ENCODE measurements at regions not wholly inside any gene's neighbourhood (a gene's known extent, or its start where the extent isn't known, plus 50 kb on each side); places are given as distances from the start of the nearest gene placed in this dataset.
"Not testable (repeated sequence)": the region's sequence is repeated elsewhere in the genome, so short reads cannot be mapped to it uniquely, and the experiment has no call there.

- DNase-seq: no peak
Measured at GRCh38 chr7:110417611-110418010, 673.3 kb upstream of the LRRN3 start.

- no peak for DNase-seq
Measured at GRCh38 chr7:110418659-110419280, 672.2 kb upstream of the LRRN3 start.

- no peak for DNase-seq
Measured at GRCh38 chr7:110420788-110421187, 670.1 kb upstream of the LRRN3 start.

- no peak for DNase-seq
Measured at GRCh38 chr7:110421490-110422241, 669.3 kb upstream of the LRRN3 start.

GRCh38 chr7:110432061-110432553 is 658.8 kb upstream of the LRRN3 start:
- DNase-seq: no peak

- DNase-seq: not testable (repeated sequence)
Measured at GRCh38 chr7:110438926-110439325, 652.0 kb upstream of the LRRN3 start.

GRCh38 chr7:110442381-110442837 is 648.5 kb upstream of the LRRN3 start:
- no peak for DNase-seq

GRCh38 chr7:110446658-110447057 is 644.3 kb upstream of the LRRN3 start:
- no peak for DNase-seq

GRCh38 chr7:110448918-110449317 is 642.0 kb upstream of the LRRN3 start:
- no peak for DNase-seq

GRCh38 chr7:110454713-110455112 is 636.2 kb upstream of the LRRN3 start:
- DNase-seq: no peak

GRCh38 chr7:110461621-110462020 is 629.3 kb upstream of the LRRN3 start:
- DNase-seq: no peak

GRCh38 chr7:110470420-110470819 is 620.5 kb upstream of the LRRN3 start:
- DNase-seq: no peak

- not testable (repeated sequence) for DNase-seq
Measured at GRCh38 chr7:110472419-110472818, 618.5 kb upstream of the LRRN3 start.

- no peak for DNase-seq
Measured at GRCh38 chr7:110480964-110481363, 610.0 kb upstream of the LRRN3 start.

- DNase-seq: no peak
Measured at GRCh38 chr7:110483553-110483952, 607.4 kb upstream of the LRRN3 start.

- no peak for DNase-seq
Measured at GRCh38 chr7:110484356-110484755, 606.6 kb upstream of the LRRN3 start.

- DNase-seq: no peak
Measured at GRCh38 chr7:110486549-110486948, 604.4 kb upstream of the LRRN3 start.

- no peak for DNase-seq
Measured at GRCh38 chr7:110502888-110503465, 588.0 kb upstream of the LRRN3 start.

GRCh38 chr7:110507369-110507768 is 583.6 kb upstream of the LRRN3 start:
- DNase-seq: no peak

GRCh38 chr7:110507832-110508231 is 583.1 kb upstream of the LRRN3 start:
- DNase-seq: no peak

- not testable (repeated sequence) for DNase-seq
Measured at GRCh38 chr7:110514975-110515551, 575.9 kb upstream of the LRRN3 start.

- DNase-seq: no peak
Measured at GRCh38 chr7:110519851-110520250, 571.1 kb upstream of the LRRN3 start.

GRCh38 chr7:110521357-110521911 is 569.5 kb upstream of the LRRN3 start:
- DNase-seq: no peak
